ENCODE measurements at regions not wholly inside any gene's neighbourhood (a gene's known extent, or its start where the extent isn't known, plus 50 kb on each side); places are given as distances from the start of the nearest gene placed in this dataset.

GRCh38 chr18:73669297-73669696, 478.3 kb downstream of the FBXO15 start:
- H3K27me3 ChIP-seq (ENCODE audit: control insufficient read depth in 2 of 2, insufficient read depth in 2 of 2, low read length in 2 of 2) = no peaks in the 10 kb centered on the region
- no peak overlapping the region for H2AFZ ChIP-seq (ENCODE audit: insufficient read depth, low read depth, low read length, poor library complexity, severe bottlenecking)
- H3K9ac ChIP-seq (ENCODE audit: insufficient read depth, low read length, poor library complexity, severe bottlenecking) = no peak overlapping the region
- H4K20me1 ChIP-seq (ENCODE audit: insufficient read depth, low read length) = no peaks in the 10 kb centered on the region
- Mint-ChIP-seq H3K4me1 (no peaks in the 10 kb centered on the region), H3K27ac (no peak overlapping the region), H3K36me3 (no peaks in the 10 kb centered on the region), H3K9me3 (peaks cover 0 to 7% (median 0%) of the 10 kb centered on the region in 7 donors), H3K27me3 (ENCODE audit: low read depth in 3 of 3) (peaks cover 0 to 2% (median 2%) of the 10 kb centered on the region in 3 donors), H3K4me3 (no peak overlapping the region)
- intact Hi-C loops (cut with micrococcal nuclease) = no loop called here
- no peaks in the 10 kb centered on the region for H3K36me3 ChIP-seq (replicated peaks in 1 of 2; ENCODE audit: control insufficient read depth in 1 of 2, insufficient read depth in 2 of 2, low read length in 2 of 2)
- 88% methylated on average over 4 of the region's 6 CpGs for WGBS (ENCODE audit: insufficient coverage)
- H3K79me2 ChIP-seq (ENCODE audit: insufficient read depth, low read length) = no peaks in the 10 kb centered on the region
- H3K9me3 ChIP-seq (replicated peaks in 1 of 2; ENCODE audit: control insufficient read depth in 1 of 2, insufficient read depth in 1 of 2, low read length in 2 of 2) = no peaks in the 10 kb centered on the region
- no peak overlapping the region for H3K4me3 ChIP-seq (replicated peaks in 1 of 3; ENCODE audit: low read depth in 2 of 3, low read length in 3 of 3)
- H3K27ac ChIP-seq (ENCODE audit: low read depth in 1 of 2, low read length in 2 of 2) = no peak overlapping the region
- TF ChIP-seq CTCF (IDR thresholded peaks at IDR 0.05) = no peak
- no peaks in the 10 kb centered on the region for H3K4me1 ChIP-seq (ENCODE audit: control insufficient read depth in 1 of 2, insufficient read depth in 2 of 2, low read length in 2 of 2)
- no peak overlapping the region for H3K4me2 ChIP-seq (replicated peaks; ENCODE audit: extremely low read depth, low read length, poor library complexity, severe bottlenecking)
- no peak for DNase-seq

- no peak for TF ChIP-seq CTCF (IDR thresholded peaks at IDR 0.05)
- no peak overlapping the region for H3K27ac ChIP-seq (ENCODE audit: low read depth in 1 of 2, low read length in 2 of 2)
- no peaks in the 10 kb centered on the region for H3K79me2 ChIP-seq (ENCODE audit: insufficient read depth, low read length)
- Mint-ChIP-seq H3K36me3 (no peaks in the 10 kb centered on the region), H3K9me3 (peaks cover 0 to 7% (median 2%) of the 10 kb centered on the region in 7 donors), H3K4me1 (no peaks in the 10 kb centered on the region), H3K27me3 (ENCODE audit: low read depth in 3 of 3) (peaks cover 0 to 4% (median 2%) of the 10 kb centered on the region in 3 donors), H3K27ac (no peak overlapping the region), H3K4me3 (no peak overlapping the region)
- H4K20me1 ChIP-seq (ENCODE audit: insufficient read depth, low read length) = no peaks in the 10 kb centered on the region
- no peaks in the 10 kb centered on the region for H3K9me3 ChIP-seq (replicated peaks in 1 of 2; ENCODE audit: control insufficient read depth in 1 of 2, insufficient read depth in 1 of 2, low read length in 2 of 2)
- no peaks in the 10 kb centered on the region for H3K4me1 ChIP-seq (ENCODE audit: control insufficient read depth in 1 of 2, insufficient read depth in 2 of 2, low read length in 2 of 2)
- intact Hi-C loops (cut with micrococcal nuclease) = no loop called here
- no peak overlapping the region for H2AFZ ChIP-seq (ENCODE audit: insufficient read depth, low read depth, low read length, poor library complexity, severe bottlenecking)
- H3K36me3 ChIP-seq (replicated peaks in 1 of 2; ENCODE audit: control insufficient read depth in 1 of 2, insufficient read depth in 2 of 2, low read length in 2 of 2) = no peaks in the 10 kb centered on the region
- H3K9ac ChIP-seq (ENCODE audit: insufficient read depth, low read length, poor library complexity, severe bottlenecking) = no peak overlapping the region
- no peak overlapping the region for H3K4me3 ChIP-seq (replicated peaks in 1 of 3; ENCODE audit: low read depth in 2 of 3, low read length in 3 of 3)
- no CpG with 5 or more reads among the region's 1 CpG for WGBS (ENCODE audit: insufficient coverage)
- no peak for DNase-seq
- no peaks in the 10 kb centered on the region for H3K27me3 ChIP-seq (ENCODE audit: control insufficient read depth in 2 of 2, insufficient read depth in 2 of 2, low read length in 2 of 2)
- H3K4me2 ChIP-seq (replicated peaks; ENCODE audit: extremely low read depth, low read length, poor library complexity, severe bottlenecking) = no peak overlapping the region
Measured at GRCh38 chr18:73668051-73668450, 479.6 kb downstream of the FBXO15 start.

Data from CD14-positive monocyte (primary cell).